ENCODE measurements at regions not wholly inside any gene's neighbourhood (a gene's known extent, or its start where the extent isn't known, plus 50 kb on each side); places are given as distances from the start of the nearest gene placed in this dataset.

GRCh38 chr10:78571286-78571685 lies 497.5 kb upstream of the ZMIZ1 start:
- Histone ChIP-seq H3K36me3 (ENCODE audit: insufficient read depth, low read length) (no peaks in the 10 kb centered on the region), H3K9me3 (ENCODE audit: low read length) (no peaks in the 10 kb centered on the region), H3K4me3 (ENCODE audit: low read depth, low read length, poor library complexity, severe bottlenecking) (no peak overlapping the region), H3K4me1 (ENCODE audit: insufficient read depth, low read length, severe bottlenecking) (no peaks in the 10 kb centered on the region), H3K9me2 (ENCODE audit: low read depth, low read length) (no peaks in the 10 kb centered on the region), H2AFZ (ENCODE audit: low read length) (no peak overlapping the region), H3K79me2 (ENCODE audit: insufficient read depth, low read length) (no peaks in the 10 kb centered on the region), H3K27ac (ENCODE audit: low read depth, low read length, poor library complexity, severe bottlenecking) (no peak overlapping the region), H3K27me3 (ENCODE audit: insufficient read depth, low read length) (no peaks in the 10 kb centered on the region; the same call in 1 of the 2 replicates), H3F3A (ENCODE audit: insufficient read depth, low read length) (no peaks in the 10 kb centered on the region), H4K20me1 (ENCODE audit: insufficient read depth, low read length) (no peaks in the 10 kb centered on the region), H3K9ac (ENCODE audit: low read length) (no peak overlapping the region), H3K4me2 (ENCODE audit: low read length) (no peak overlapping the region)
- no peak for TF ChIP-seq CTCF (IDR thresholded peaks at IDR 0.05; ENCODE audit: low read length)
- no peak for TF ChIP-seq EZH2 (IDR thresholded peaks at IDR 0.05; ENCODE audit: borderline replicate concordance, low read length)

- Histone ChIP-seq H3K9me3 (ENCODE audit: low read length) (no peaks in the 10 kb centered on the region), H3K9ac (ENCODE audit: low read length) (no peak overlapping the region), H3K27me3 (ENCODE audit: insufficient read depth, low read length) (no peaks in the 10 kb centered on the region; the same call in 1 of the 2 replicates), H3F3A (ENCODE audit: insufficient read depth, low read length) (no peaks in the 10 kb centered on the region), H3K4me2 (ENCODE audit: low read length) (no peak overlapping the region), H4K20me1 (ENCODE audit: insufficient read depth, low read length) (no peaks in the 10 kb centered on the region), H3K4me1 (ENCODE audit: insufficient read depth, low read length, severe bottlenecking) (no peaks in the 10 kb centered on the region), H3K9me2 (ENCODE audit: low read depth, low read length) (no peaks in the 10 kb centered on the region), H2AFZ (ENCODE audit: low read length) (no peak overlapping the region), H3K27ac (ENCODE audit: low read depth, low read length, poor library complexity, severe bottlenecking) (no peak overlapping the region), H3K79me2 (ENCODE audit: insufficient read depth, low read length) (no peaks in the 10 kb centered on the region), H3K36me3 (ENCODE audit: insufficient read depth, low read length) (no peaks in the 10 kb centered on the region), H3K4me3 (ENCODE audit: low read depth, low read length, poor library complexity, severe bottlenecking) (no peak overlapping the region)
- no peak for TF ChIP-seq EZH2 (IDR thresholded peaks at IDR 0.05; ENCODE audit: borderline replicate concordance, low read length)
Observed at GRCh38 chr10:78571891-78572290, 496.9 kb upstream of the ZMIZ1 start.

- TF ChIP-seq CTCF (IDR thresholded peaks at IDR 0.05; ENCODE audit: low read length): no peak
- no peak for TF ChIP-seq EZH2 (IDR thresholded peaks at IDR 0.05; ENCODE audit: borderline replicate concordance, low read length)
- Histone ChIP-seq H3K4me3 (ENCODE audit: low read depth, low read length, poor library complexity, severe bottlenecking) (no peak overlapping the region), H3K9me2 (ENCODE audit: low read depth, low read length) (no peaks in the 10 kb centered on the region), H3K9ac (ENCODE audit: low read length) (no peak overlapping the region), H2AFZ (ENCODE audit: low read length) (no peak overlapping the region), H3K4me1 (ENCODE audit: insufficient read depth, low read length, severe bottlenecking) (no peaks in the 10 kb centered on the region), H3F3A (ENCODE audit: insufficient read depth, low read length) (no peaks in the 10 kb centered on the region), H3K27me3 (ENCODE audit: insufficient read depth, low read length) (no peaks in the 10 kb centered on the region; the same call in 1 of the 2 replicates), H4K20me1 (ENCODE audit: insufficient read depth, low read length) (no peaks in the 10 kb centered on the region), H3K79me2 (ENCODE audit: insufficient read depth, low read length) (no peaks in the 10 kb centered on the region), H3K4me2 (ENCODE audit: low read length) (no peak overlapping the region), H3K36me3 (ENCODE audit: insufficient read depth, low read length) (no peaks in the 10 kb centered on the region), H3K9me3 (ENCODE audit: low read length) (no peaks in the 10 kb centered on the region), H3K27ac (ENCODE audit: low read depth, low read length, poor library complexity, severe bottlenecking) (no peak overlapping the region)
Observed at GRCh38 chr10:78572565-78572964, 496.2 kb upstream of the ZMIZ1 start.

GRCh38 chr10:78574547-78574946 lies 494.2 kb upstream of the ZMIZ1 start:
- Histone ChIP-seq H3K9ac (ENCODE audit: low read length) (no peak overlapping the region), H3K27me3 (ENCODE audit: insufficient read depth, low read length) (no peaks in the 10 kb centered on the region; the same call in 1 of the 2 replicates), H3K4me3 (ENCODE audit: low read depth, low read length, poor library complexity, severe bottlenecking) (no peak overlapping the region), H3K4me1 (ENCODE audit: insufficient read depth, low read length, severe bottlenecking) (no peaks in the 10 kb centered on the region), H3K9me2 (ENCODE audit: low read depth, low read length) (no peaks in the 10 kb centered on the region), H2AFZ (ENCODE audit: low read length) (no peak overlapping the region), H3K36me3 (ENCODE audit: insufficient read depth, low read length) (no peaks in the 10 kb centered on the region), H3F3A (ENCODE audit: insufficient read depth, low read length) (no peaks in the 10 kb centered on the region), H3K27ac (ENCODE audit: low read depth, low read length, poor library complexity, severe bottlenecking) (no peak overlapping the region), H4K20me1 (ENCODE audit: insufficient read depth, low read length) (no peaks in the 10 kb centered on the region), H3K4me2 (ENCODE audit: low read length) (no peak overlapping the region), H3K9me3 (ENCODE audit: low read length) (no peaks in the 10 kb centered on the region), H3K79me2 (ENCODE audit: insufficient read depth, low read length) (no peaks in the 10 kb centered on the region)
- TF ChIP-seq EZH2 (IDR thresholded peaks at IDR 0.05; ENCODE audit: borderline replicate concordance, low read length): no peak
- no peak for TF ChIP-seq CTCF (IDR thresholded peaks at IDR 0.05; ENCODE audit: low read length)
